ENCODE measurements at regions not wholly inside any gene's neighbourhood (a gene's known extent, or its start where the extent isn't known, plus 50 kb on each side); places are given as distances from the start of the nearest gene placed in this dataset.

- TF ChIP-seq CTCF (IDR thresholded peaks at IDR 0.05) (no peak), POLR2A (IDR thresholded peaks at IDR 0.05) (no peak)
These were observed 78.2 kb upstream of the UGP2 start for GRCh38 chr2:63763391-63763941.
